ENCODE measurements at regions not wholly inside any gene's neighbourhood (a gene's known extent, or its start where the extent isn't known, plus 50 kb on each side); places are given as distances from the start of the nearest gene placed in this dataset.
A peak's percentile ranks its signal among the peaks of the same experiment; 100 is the strongest.

- DNase-seq = no peak
These were observed 316.5 kb upstream of the ZMIZ1 start for GRCh38 chr10:78752221-78752620.

GRCh38 chr10:78752708-78753107 lies 316.1 kb upstream of the ZMIZ1 start:
- no peak for DNase-seq

GRCh38 chr10:78754269-78755062 lies 314.3 kb upstream of the ZMIZ1 start:
- peak; percentile 79 for DNase-seq

GRCh38 chr10:78755063-78755701 lies 313.6 kb upstream of the ZMIZ1 start:
- DNase-seq = no peak

GRCh38 chr10:78755877-78756455 lies 312.8 kb upstream of the ZMIZ1 start:
- no peak for DNase-seq

GRCh38 chr10:78756604-78757343 lies 312.0 kb upstream of the ZMIZ1 start:
- no peak for DNase-seq

- DNase-seq = no peak
These were observed 311.3 kb upstream of the ZMIZ1 start for GRCh38 chr10:78757344-78757925.

GRCh38 chr10:78758176-78758575 lies 310.6 kb upstream of the ZMIZ1 start:
- no peak for DNase-seq

GRCh38 chr10:78759456-78760120 lies 309.2 kb upstream of the ZMIZ1 start:
- no peak for DNase-seq

- DNase-seq = no peak
These were observed 308.1 kb upstream of the ZMIZ1 start for GRCh38 chr10:78760463-78761310.

- no peak for DNase-seq
These were observed 307.4 kb upstream of the ZMIZ1 start for GRCh38 chr10:78761311-78761781.

- DNase-seq = no peak
These were observed 306.6 kb upstream of the ZMIZ1 start for GRCh38 chr10:78762086-78762630.

GRCh38 chr10:78763234-78763633 lies 305.5 kb upstream of the ZMIZ1 start:
- DNase-seq = no peak

GRCh38 chr10:78763651-78764395 lies 304.9 kb upstream of the ZMIZ1 start:
- DNase-seq = peak; percentile 78

- no peak for DNase-seq
These were observed 304.3 kb upstream of the ZMIZ1 start for GRCh38 chr10:78764436-78764835.

- DNase-seq = peak; percentile 38
These were observed 303.8 kb upstream of the ZMIZ1 start for GRCh38 chr10:78764846-78765430.

- DNase-seq = peak; percentile 46
These were observed 302.9 kb upstream of the ZMIZ1 start for GRCh38 chr10:78765726-78766335.

- DNase-seq = no peak
These were observed 302.2 kb upstream of the ZMIZ1 start for GRCh38 chr10:78766603-78767002.
